Spleen (tissue), 7 donors: ENCODE measurements at regions not wholly inside any gene's neighbourhood (a gene's known extent, or its start where the extent isn't known, plus 50 kb on each side); places are given as distances from the start of the nearest gene placed in this dataset.

Source experiments
- POLR2A ChIP-seq, 3 donors: fragments of 450-650 bp; IDR thresholded peaks; one replicate each; pipeline ENCODE4 v1.5.1; 2017; ENCODE audit warnings: antibody characterized with exemption in 3 of 3, mild to moderate bottlenecking in 1 of 3
- POLR2AphosphoS5 ChIP-seq, 3 donors: sonication (generic); formaldehyde crosslinking; IDR thresholded peaks; one replicate each; pipeline ENCODE4 v1.5.1; 2017; ENCODE audit warnings: antibody characterized with exemption in 3 of 3
- TF ChIP-seq, protein P1 (sequence below), 11 experiments: fragments of 200-600 bp in 7 of 11; fragments of 450-650 bp in 4 of 11; sonication (generic) in 4 of 11; IDR thresholded peaks in 8 of 11; conservative IDR thresholded peaks in 3 of 11; 1 replicate in 7 of 11; 2 replicates in 4 of 11; pipeline versions ENCODE4 v1.4.0 to v1.8.0; 2016 to 2021; ENCODE audit warnings: antibody characterized with exemption in 11 of 11, inconsistent platforms in 4 of 11, mild to moderate bottlenecking in 1 of 11
- donor health status: DM: no; HTN: no; CAD: no; lungs with moderate emphysema.
- donor health status: DM: no; HTN: no; CAD: no.
- donor health status: DM: no; HTN: no; CAD: no.

DNA sequence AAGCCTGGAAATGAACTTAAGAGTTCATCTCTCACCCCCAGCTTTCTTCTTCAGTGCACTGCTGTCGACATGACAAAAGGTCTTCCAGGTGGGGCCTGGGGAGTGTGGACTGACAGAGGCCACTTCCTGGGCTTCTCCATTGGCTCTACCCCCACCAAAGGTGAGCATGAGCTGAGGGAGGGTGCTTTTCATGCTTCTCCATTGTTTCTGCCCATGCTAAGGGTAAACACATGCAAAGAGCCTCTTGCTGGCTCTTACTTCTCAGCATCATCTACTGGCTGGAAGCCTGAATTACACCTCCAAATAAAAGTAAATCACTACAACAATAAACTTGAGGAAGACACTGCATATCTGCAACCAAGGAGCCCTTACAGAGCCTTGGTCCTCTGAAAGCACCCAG lies 227.2 kb downstream of the EPM2A start:
- TF ChIP-seq, protein P1, sequence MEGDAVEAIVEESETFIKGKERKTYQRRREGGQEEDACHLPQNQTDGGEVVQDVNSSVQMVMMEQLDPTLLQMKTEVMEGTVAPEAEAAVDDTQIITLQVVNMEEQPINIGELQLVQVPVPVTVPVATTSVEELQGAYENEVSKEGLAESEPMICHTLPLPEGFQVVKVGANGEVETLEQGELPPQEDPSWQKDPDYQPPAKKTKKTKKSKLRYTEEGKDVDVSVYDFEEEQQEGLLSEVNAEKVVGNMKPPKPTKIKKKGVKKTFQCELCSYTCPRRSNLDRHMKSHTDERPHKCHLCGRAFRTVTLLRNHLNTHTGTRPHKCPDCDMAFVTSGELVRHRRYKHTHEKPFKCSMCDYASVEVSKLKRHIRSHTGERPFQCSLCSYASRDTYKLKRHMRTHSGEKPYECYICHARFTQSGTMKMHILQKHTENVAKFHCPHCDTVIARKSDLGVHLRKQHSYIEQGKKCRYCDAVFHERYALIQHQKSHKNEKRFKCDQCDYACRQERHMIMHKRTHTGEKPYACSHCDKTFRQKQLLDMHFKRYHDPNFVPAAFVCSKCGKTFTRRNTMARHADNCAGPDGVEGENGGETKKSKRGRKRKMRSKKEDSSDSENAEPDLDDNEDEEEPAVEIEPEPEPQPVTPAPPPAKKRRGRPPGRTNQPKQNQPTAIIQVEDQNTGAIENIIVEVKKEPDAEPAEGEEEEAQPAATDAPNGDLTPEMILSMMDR (IDR thresholded peaks at IDR 0.05 in 8 of 11, conservative IDR thresholded peaks at IDR 0.05 in 3 of 11), result no peak
- no peak for TF ChIP-seq POLR2AphosphoS5 (IDR thresholded peaks at IDR 0.05)
- TF ChIP-seq POLR2A (IDR thresholded peaks at IDR 0.05), result no peak
